Endodermal cell (in vitro differentiated cells): ENCODE measurements at regions not wholly inside any gene's neighbourhood (a gene's known extent, or its start where the extent isn't known, plus 50 kb on each side); places are given as distances from the start of the nearest gene placed in this dataset.

Source experiments
- DNase-seq: peaks from one replicate; pipeline ENCODE4 v3.0.0-alpha.2; 2017
- H3K27ac ChIP-seq: 2 replicates; pipeline ENCODE4 v1.5.1; 2013; ENCODE audit warnings: mild to moderate bottlenecking, low read depth, low read length, moderate library complexity
- H3K27me3 ChIP-seq: 2 replicates; pipeline ENCODE4 v1.6.1; 2013; ENCODE audit warnings: mild to moderate bottlenecking, low read length, moderate library complexity; ENCODE audit not compliant: insufficient read depth, control insufficient read depth, poor library complexity, severe bottlenecking
- H3K36me3 ChIP-seq: 2 replicates; pipeline ENCODE4 v1.7.0; 2013; ENCODE audit warnings: mild to moderate bottlenecking, low read length, moderate library complexity; ENCODE audit not compliant: control insufficient read depth, insufficient read depth
- H3K4me1 ChIP-seq: one replicate; pipeline ENCODE4 v1.7.0; 2013; ENCODE audit warnings: low read length; ENCODE audit not compliant: control insufficient read depth, insufficient read depth
- H3K4me3 ChIP-seq: 2 replicates; pipeline ENCODE4 v1.5.1; 2013; ENCODE audit warnings: mild to moderate bottlenecking, low read length, moderate library complexity
- H3K9ac ChIP-seq: 2 replicates; pipeline ENCODE4 v1.6.1; 2013; ENCODE audit warnings: mild to moderate bottlenecking, low read length, moderate library complexity; ENCODE audit not compliant: poor library complexity, severe bottlenecking; ENCODE audit errors: extremely low read depth
- H3K9me3 ChIP-seq: 2 replicates; pipeline ENCODE4 v1.6.1; 2013; ENCODE audit warnings: mild to moderate bottlenecking, low read length, moderate library complexity; ENCODE audit not compliant: control insufficient read depth
- H3K27ac Mint-ChIP-seq: 2 replicates; pipeline ENCODE4 v1.8.0; 2020; ENCODE audit warnings: mixed read lengths
- H3K27me3 Mint-ChIP-seq: 2 replicates; pipeline ENCODE4 v1.8.0; 2021; ENCODE audit warnings: mild to moderate bottlenecking, mixed read lengths; ENCODE audit not compliant: insufficient read depth
- H3K36me3 Mint-ChIP-seq: 2 replicates; pipeline ENCODE4 v1.8.0; 2020; ENCODE audit warnings: low read depth, mixed read lengths
- H3K4me1 Mint-ChIP-seq: 2 replicates; pipeline ENCODE4 v1.8.0; 2020; ENCODE audit warnings: mixed read lengths
- H3K4me3 Mint-ChIP-seq: 2 replicates; pipeline ENCODE4 v1.8.0; 2020; ENCODE audit warnings: mild to moderate bottlenecking, moderate library complexity, mixed read lengths
- H3K9me3 Mint-ChIP-seq: 2 replicates; pipeline ENCODE4 v1.8.0; 2020; ENCODE audit warnings: mild to moderate bottlenecking, mixed read lengths
- CTCF ChIP-seq: fragments of 200-600 bp; sonication (generic); conservative IDR thresholded peaks from 2 replicates; pipeline ENCODE4 v1.5.0; 2021; ENCODE audit warnings: antibody characterized with exemption, mild to moderate bottlenecking
- WGBS, 2 experiments: methylation state at CpG; one replicate each; pipeline versions ENCODE4 v1.1.5 to v1.1.7; 2013; ENCODE audit warnings: missing lambda C conversion rate in 2 of 2, mixed read lengths in 1 of 2; ENCODE audit not compliant: insufficient coverage in 1 of 2, insufficient read length in 1 of 2; 5-methylcytosine and 5-hydroxymethylcytosine counted together

- TF ChIP-seq CTCF = no peak
- Histone ChIP-seq H3K27me3 (no peaks in the 10 kb centered on the region), H3K9me3 (peaks cover 8% of the 10 kb centered on the region), H3K4me3 (no peak overlapping the region), H3K4me1 (peaks cover 10% of the 10 kb centered on the region), H3K36me3 (no peaks in the 10 kb centered on the region), H3K9ac (no peak overlapping the region), H3K27ac (no peak overlapping the region)
- DNase-seq = no peak
- Mint-ChIP-seq H3K36me3 (no peaks in the 10 kb centered on the region), H3K4me1 (peaks cover 21% of the 10 kb centered on the region), H3K27me3 (no peaks in the 10 kb centered on the region), H3K27ac (no peak overlapping the region), H3K9me3 (peaks cover 7% of the 10 kb centered on the region), H3K4me3 (no peak overlapping the region)
- 80 to 85% methylated on average over 1 to 4 of the region's 4 CpGs for WGBS, 2 experiments
Observed at GRCh38 chr1:163872067-163872466, 550.3 kb downstream of the NUF2 start.

GRCh38 chr1:163874070-163874469, 552.3 kb downstream of the NUF2 start:
- H3K27me3 Mint-ChIP-seq = no peaks in the 10 kb centered on the region

GRCh38 chr1:163875200-163875926, 553.6 kb downstream of the NUF2 start:
- DNase-seq = no peak
- Histone ChIP-seq H3K9ac (no peak overlapping the region), H3K4me3 (no peak overlapping the region), H3K36me3 (no peaks in the 10 kb centered on the region), H3K4me1 (peaks cover 10% of the 10 kb centered on the region), H3K27me3 (no peaks in the 10 kb centered on the region), H3K9me3 (no peaks in the 10 kb centered on the region), H3K27ac (peak overlapping the region; percentile 92)
- H3K27me3 Mint-ChIP-seq = no peaks in the 10 kb centered on the region
- no peaks in the 10 kb centered on the region for H3K9me3 Mint-ChIP-seq
- H3K4me3 Mint-ChIP-seq = no peak overlapping the region
- no peak overlapping the region for H3K27ac Mint-ChIP-seq
- no peaks in the 10 kb centered on the region for H3K36me3 Mint-ChIP-seq
- peaks cover 24% of the 10 kb centered on the region for H3K4me1 Mint-ChIP-seq
- no peak for TF ChIP-seq CTCF
- 86 to 91% methylated on average over 6 to 10 of the region's 10 CpGs for WGBS, 2 experiments

More at GRCh38 chr1:163874070-163874469, 552.3 kb downstream of the NUF2 start:
- peaks cover 1% of the 10 kb centered on the region for H3K9me3 Mint-ChIP-seq
- H3K9ac ChIP-seq = no peak overlapping the region
- peak; percentile 81 for TF ChIP-seq CTCF
- H3K4me1 Mint-ChIP-seq = peaks cover 24% of the 10 kb centered on the region
- H3K4me3 ChIP-seq = no peak overlapping the region
- H3K9me3 ChIP-seq = peaks cover 1% of the 10 kb centered on the region
- H3K4me1 ChIP-seq = peaks cover 10% of the 10 kb centered on the region
- no peaks in the 10 kb centered on the region for H3K36me3 Mint-ChIP-seq
- 80% methylated on average over 1 of the region's 1 CpG; no CpG with 5 or more reads in 1 of the 2 experiments for WGBS, 2 experiments
- no peak for DNase-seq
- H3K27ac Mint-ChIP-seq = no peak overlapping the region
- H3K36me3 ChIP-seq = no peaks in the 10 kb centered on the region
- no peak overlapping the region for H3K27ac ChIP-seq
- H3K27me3 ChIP-seq = no peaks in the 10 kb centered on the region
- H3K4me3 Mint-ChIP-seq = no peak overlapping the region
